ENCODE measurements at regions not wholly inside any gene's neighbourhood (a gene's known extent, or its start where the extent isn't known, plus 50 kb on each side); places are given as distances from the start of the nearest gene placed in this dataset.

DNA sequence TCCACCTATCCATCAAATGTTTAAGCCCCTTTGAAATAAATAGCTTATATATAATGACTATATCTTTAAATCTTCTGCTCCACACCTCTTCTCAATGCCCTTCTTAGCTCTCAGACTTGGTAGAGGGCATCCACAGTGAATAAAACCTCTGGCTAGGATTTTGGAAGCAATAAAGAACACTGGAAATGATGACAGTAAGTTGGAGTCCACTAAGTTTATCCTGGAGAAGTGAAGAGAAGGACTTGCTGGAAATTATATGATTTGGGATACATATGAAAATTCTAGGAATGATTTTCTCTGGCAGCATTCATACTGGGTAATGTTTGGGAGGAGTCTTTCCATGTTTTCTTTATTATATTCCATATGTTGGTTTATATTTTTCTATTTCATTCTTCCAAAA lies 133.5 kb upstream of the KL start:
- Histone ChIP-seq H3K36me3 (ENCODE audit: insufficient read depth, low read length) (no peaks in the 10 kb centered on the region), H3K27me3 (ENCODE audit: insufficient read depth, low read length) (no peaks in the 10 kb centered on the region), H3K9ac (ENCODE audit: low read length) (no peak overlapping the region), H3K4me1 (ENCODE audit: insufficient read depth, low read length) (peaks cover 13% of the 10 kb centered on the region), H3K79me2 (ENCODE audit: insufficient read depth, low read length) (no peaks in the 10 kb centered on the region), H3K4me2 (ENCODE audit: low read length) (no peak overlapping the region), H3K4me3 (ENCODE audit: insufficient read depth, low read depth, low read length) (no peak overlapping the region), H3K9me3 (ENCODE audit: insufficient read depth, low read depth, low read length) (no peaks in the 10 kb centered on the region), H3K27ac (ENCODE audit: low read depth, low read length) (no peak overlapping the region), H2AFZ (ENCODE audit: low read depth, low read length) (no peak overlapping the region), H4K20me1 (ENCODE audit: insufficient read depth, low read length) (no peaks in the 10 kb centered on the region)
- peaks cover 3% of the 10 kb centered on the region for H3K36me3 Mint-ChIP-seq (ENCODE audit: low read depth, unreplicated experiment)
- no peak overlapping the region for H3K4me3 Mint-ChIP-seq (ENCODE audit: unreplicated experiment)
- peaks cover 35% of the 10 kb centered on the region for H3K4me1 Mint-ChIP-seq (ENCODE audit: low read depth, unreplicated experiment)
- no peak for TF ChIP-seq EZH2 (IDR thresholded peaks at IDR 0.05; ENCODE audit: insufficient read depth, low read length)
- TF ChIP-seq, protein P1, sequence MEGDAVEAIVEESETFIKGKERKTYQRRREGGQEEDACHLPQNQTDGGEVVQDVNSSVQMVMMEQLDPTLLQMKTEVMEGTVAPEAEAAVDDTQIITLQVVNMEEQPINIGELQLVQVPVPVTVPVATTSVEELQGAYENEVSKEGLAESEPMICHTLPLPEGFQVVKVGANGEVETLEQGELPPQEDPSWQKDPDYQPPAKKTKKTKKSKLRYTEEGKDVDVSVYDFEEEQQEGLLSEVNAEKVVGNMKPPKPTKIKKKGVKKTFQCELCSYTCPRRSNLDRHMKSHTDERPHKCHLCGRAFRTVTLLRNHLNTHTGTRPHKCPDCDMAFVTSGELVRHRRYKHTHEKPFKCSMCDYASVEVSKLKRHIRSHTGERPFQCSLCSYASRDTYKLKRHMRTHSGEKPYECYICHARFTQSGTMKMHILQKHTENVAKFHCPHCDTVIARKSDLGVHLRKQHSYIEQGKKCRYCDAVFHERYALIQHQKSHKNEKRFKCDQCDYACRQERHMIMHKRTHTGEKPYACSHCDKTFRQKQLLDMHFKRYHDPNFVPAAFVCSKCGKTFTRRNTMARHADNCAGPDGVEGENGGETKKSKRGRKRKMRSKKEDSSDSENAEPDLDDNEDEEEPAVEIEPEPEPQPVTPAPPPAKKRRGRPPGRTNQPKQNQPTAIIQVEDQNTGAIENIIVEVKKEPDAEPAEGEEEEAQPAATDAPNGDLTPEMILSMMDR (IDR thresholded peaks at IDR 0.05; ENCODE audit: insufficient read depth, low read depth, low read length): no peak
- H3K27ac Mint-ChIP-seq (ENCODE audit: unreplicated experiment): no peak overlapping the region
- FAIRE-seq (no peak), DNase-seq (ENCODE audit: low read depth) (no peak)
- peaks cover 3% of the 10 kb centered on the region for H3K9me3 Mint-ChIP-seq (ENCODE audit: unreplicated experiment)
- no peaks in the 10 kb centered on the region for H3K27me3 Mint-ChIP-seq (ENCODE audit: low read depth, unreplicated experiment)

DNA sequence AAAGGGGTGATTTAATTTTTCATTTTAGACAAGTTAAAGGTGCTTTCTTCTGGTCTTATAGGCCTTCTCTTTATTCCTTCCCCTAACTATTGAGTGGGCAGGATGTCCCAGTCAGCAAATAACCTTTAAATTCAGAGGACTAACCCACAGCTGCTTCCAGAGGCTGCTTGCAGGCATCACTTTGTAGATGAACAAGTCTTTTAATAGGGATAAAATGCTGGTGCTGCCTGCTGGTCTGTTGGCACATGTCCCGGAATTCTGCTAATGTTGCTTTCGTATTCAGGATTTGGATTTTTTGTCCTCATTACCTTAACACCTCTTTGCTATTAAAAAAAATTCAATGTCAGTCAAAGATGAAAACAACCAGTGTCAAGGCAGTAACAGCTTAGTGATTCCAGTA lies 132.7 kb upstream of the KL start:
- Histone ChIP-seq H3K9me3 (ENCODE audit: insufficient read depth, low read depth, low read length) (no peaks in the 10 kb centered on the region), H3K9ac (ENCODE audit: low read length) (no peak overlapping the region), H3K4me2 (ENCODE audit: low read length) (no peak overlapping the region), H3K36me3 (ENCODE audit: insufficient read depth, low read length) (no peaks in the 10 kb centered on the region), H4K20me1 (ENCODE audit: insufficient read depth, low read length) (no peaks in the 10 kb centered on the region), H3K27me3 (ENCODE audit: insufficient read depth, low read length) (no peaks in the 10 kb centered on the region), H3K27ac (ENCODE audit: low read depth, low read length) (no peak overlapping the region), H3K4me3 (ENCODE audit: insufficient read depth, low read depth, low read length) (no peak overlapping the region), H3K79me2 (ENCODE audit: insufficient read depth, low read length) (no peaks in the 10 kb centered on the region), H3K4me1 (ENCODE audit: insufficient read depth, low read length) (peaks cover 13% of the 10 kb centered on the region), H2AFZ (ENCODE audit: low read depth, low read length) (no peak overlapping the region)
- TF ChIP-seq, protein P1 (IDR thresholded peaks at IDR 0.05; ENCODE audit: insufficient read depth, low read depth, low read length): no peak
- TF ChIP-seq EZH2 (IDR thresholded peaks at IDR 0.05; ENCODE audit: insufficient read depth, low read length): no peak
- Mint-ChIP-seq H3K36me3 (ENCODE audit: low read depth, unreplicated experiment) (peaks cover 3% of the 10 kb centered on the region), H3K4me1 (ENCODE audit: low read depth, unreplicated experiment) (peaks cover 27% of the 10 kb centered on the region), H3K27me3 (ENCODE audit: low read depth, unreplicated experiment) (no peaks in the 10 kb centered on the region), H3K9me3 (ENCODE audit: unreplicated experiment) (peaks cover 9% of the 10 kb centered on the region), H3K4me3 (ENCODE audit: unreplicated experiment) (no peak overlapping the region), H3K27ac (ENCODE audit: unreplicated experiment) (no peak overlapping the region)
- DNase-seq (ENCODE audit: low read depth) (peak; percentile 51), FAIRE-seq (peak; percentile 37)

DNA sequence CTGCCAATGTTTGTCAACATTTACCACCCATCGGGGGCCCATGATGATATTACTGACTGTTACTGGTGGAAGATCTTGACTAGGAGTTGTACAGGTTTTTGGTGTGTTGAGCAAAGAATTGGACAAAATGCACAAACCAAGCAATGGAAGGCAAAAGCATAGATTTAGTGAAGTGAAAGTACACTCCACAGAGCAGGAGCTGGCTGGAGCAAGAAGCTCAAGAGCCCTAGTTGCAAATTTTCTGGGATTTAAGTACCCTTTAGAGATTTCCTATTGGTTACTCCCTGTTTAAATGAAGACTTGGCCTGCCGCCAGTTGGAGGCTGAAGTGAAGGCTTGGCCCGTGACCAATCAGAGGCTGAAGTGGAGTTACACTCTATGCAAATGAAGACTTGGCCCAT lies 128.6 kb upstream of the KL start:
- DNase-seq (ENCODE audit: low read depth) (no peak), FAIRE-seq (no peak)
- Histone ChIP-seq H3K4me3 (ENCODE audit: insufficient read depth, low read depth, low read length) (no peak overlapping the region), H3K79me2 (ENCODE audit: insufficient read depth, low read length) (no peaks in the 10 kb centered on the region), H3K4me2 (ENCODE audit: low read length) (no peak overlapping the region), H3K9me3 (ENCODE audit: insufficient read depth, low read depth, low read length) (no peaks in the 10 kb centered on the region), H3K27ac (ENCODE audit: low read depth, low read length) (no peak overlapping the region), H3K9ac (ENCODE audit: low read length) (no peak overlapping the region), H3K4me1 (ENCODE audit: insufficient read depth, low read length) (no peaks in the 10 kb centered on the region), H2AFZ (ENCODE audit: low read depth, low read length) (no peak overlapping the region), H3K27me3 (ENCODE audit: insufficient read depth, low read length) (no peaks in the 10 kb centered on the region), H4K20me1 (ENCODE audit: insufficient read depth, low read length) (no peaks in the 10 kb centered on the region), H3K36me3 (ENCODE audit: insufficient read depth, low read length) (no peaks in the 10 kb centered on the region)
- no peak for TF ChIP-seq EZH2 (IDR thresholded peaks at IDR 0.05; ENCODE audit: insufficient read depth, low read length)
- TF ChIP-seq, protein P1 (IDR thresholded peaks at IDR 0.05; ENCODE audit: insufficient read depth, low read depth, low read length): no peak
- H3K9me3 Mint-ChIP-seq (ENCODE audit: unreplicated experiment): peaks cover 9% of the 10 kb centered on the region
- no peaks in the 10 kb centered on the region for H3K27me3 Mint-ChIP-seq (ENCODE audit: low read depth, unreplicated experiment)
- H3K4me3 Mint-ChIP-seq (ENCODE audit: unreplicated experiment): no peak overlapping the region
- no peak overlapping the region for H3K27ac Mint-ChIP-seq (ENCODE audit: unreplicated experiment)
- H3K4me1 Mint-ChIP-seq (ENCODE audit: low read depth, unreplicated experiment): peaks cover 6% of the 10 kb centered on the region
- H3K36me3 Mint-ChIP-seq (ENCODE audit: low read depth, unreplicated experiment): peaks cover 3% of the 10 kb centered on the region
